CD14-positive monocyte (primary cell): ENCODE measurements at regions not wholly inside any gene's neighbourhood (a gene's known extent, or its start where the extent isn't known, plus 50 kb on each side); places are given as distances from the start of the nearest gene placed in this dataset.
"Not testable (repeated sequence)": the region's sequence is repeated elsewhere in the genome, so short reads cannot be mapped to it uniquely, and the experiment has no call there.

ENCODE experiments used
- DNase-seq, 3 donors: peaks; one replicate each; pipeline ENCODE4 v3.0.0-alpha.2; 2011 to 2022
- H2AFZ ChIP-seq: 2 replicates; pipeline ENCODE4 v1.6.0; 2012; ENCODE audit warnings: mild to moderate bottlenecking, low read depth, low read length, inconsistent platforms; ENCODE audit not compliant: insufficient read depth, poor library complexity, severe bottlenecking
- H3K27ac ChIP-seq, 2 donors: 1 replicate in 1 of 2; 2 replicates in 1 of 2; pipeline ENCODE4 v1.5.1; 2012 to 2013; ENCODE audit warnings: low read length in 2 of 2, control low read depth in 1 of 2, inconsistent platforms in 1 of 2, low read depth in 1 of 2, mild to moderate bottlenecking in 1 of 2
- H3K27me3 ChIP-seq, 2 donors: one replicate each; pipeline versions ENCODE4 v1.6.0 to v1.6.1; 2011 to 2013; ENCODE audit warnings: low read length in 2 of 2; ENCODE audit not compliant: control insufficient read depth in 2 of 2, insufficient read depth in 2 of 2
- H3K36me3 ChIP-seq, 2 donors: replicated peaks in 1 of 2; 1 replicate in 1 of 2; 2 replicates in 1 of 2; pipeline versions ENCODE4 v1.5.1 to v1.6.1; 2012 to 2013; ENCODE audit warnings: low read length in 2 of 2, control low read depth in 1 of 2, inconsistent platforms in 1 of 2, mild to moderate bottlenecking in 1 of 2; ENCODE audit not compliant: insufficient read depth in 2 of 2, control insufficient read depth in 1 of 2
- H3K4me1 ChIP-seq, 2 donors: 1 replicate in 1 of 2; 2 replicates in 1 of 2; pipeline versions ENCODE4 v1.5.1 to v1.6.1; 2012 to 2013; ENCODE audit warnings: low read length in 2 of 2, control low read depth in 1 of 2, inconsistent platforms in 1 of 2, mild to moderate bottlenecking in 1 of 2, moderate library complexity in 1 of 2; ENCODE audit not compliant: insufficient read depth in 2 of 2, control insufficient read depth in 1 of 2
- H3K4me2 ChIP-seq: replicated peaks from 2 replicates; pipeline ENCODE3; 2012; ENCODE audit warnings: low read length, moderate library complexity, mild to moderate bottlenecking; ENCODE audit not compliant: poor library complexity, severe bottlenecking; ENCODE audit errors: extremely low read depth
- H3K4me3 ChIP-seq, 3 experiments: fragments of 200-600 bp in 1 of 3; sonication (generic) in 1 of 3; replicated peaks in 1 of 3; 1 replicate in 2 of 3; 2 replicates in 1 of 3; pipeline ENCODE4 v1.5.1; 2011 to 2013; ENCODE audit warnings: low read length in 3 of 3, mild to moderate bottlenecking in 3 of 3, control low read depth in 2 of 3, low read depth in 2 of 3, inconsistent platforms in 1 of 3, moderate library complexity in 1 of 3
- H3K79me2 ChIP-seq: 2 replicates; pipeline ENCODE4 v1.6.0; 2012; ENCODE audit warnings: mild to moderate bottlenecking, control low read depth, inconsistent platforms, low read length, moderate library complexity; ENCODE audit not compliant: insufficient read depth
- H3K9ac ChIP-seq: 2 replicates; pipeline ENCODE4 v1.6.0; 2017; ENCODE audit warnings: low read length, mild to moderate bottlenecking; ENCODE audit not compliant: insufficient read depth, poor library complexity, severe bottlenecking
- H3K9me3 ChIP-seq, 2 donors: replicated peaks in 1 of 2; 1 replicate in 1 of 2; 2 replicates in 1 of 2; pipeline versions ENCODE4 v1.5.1 to v1.6.1; 2012 to 2013; ENCODE audit warnings: low read length in 2 of 2, control low read depth in 1 of 2; ENCODE audit not compliant: control insufficient read depth in 1 of 2, insufficient read depth in 1 of 2
- H4K20me1 ChIP-seq: 2 replicates; pipeline ENCODE4 v1.6.0; 2012; ENCODE audit warnings: mild to moderate bottlenecking, low read length, control low read depth, moderate library complexity; ENCODE audit not compliant: insufficient read depth
- H3K27ac Mint-ChIP-seq, 7 donors: one replicate each; pipeline ENCODE4 v1.8.0; 2020; ENCODE audit warnings: mild to moderate bottlenecking in 7 of 7, mixed read lengths in 7 of 7, moderate library complexity in 6 of 7, inconsistent platforms in 2 of 7
- H3K27me3 Mint-ChIP-seq, 3 donors: one replicate each; pipeline ENCODE4 v1.8.0; 2021 to 2022; ENCODE audit warnings: low read depth in 3 of 3, mild to moderate bottlenecking in 3 of 3, mixed read lengths in 3 of 3, moderate library complexity in 3 of 3, inconsistent platforms in 1 of 3
- H3K36me3 Mint-ChIP-seq, 2 donors: one replicate each; pipeline ENCODE4 v1.8.0; 2020; ENCODE audit warnings: mixed read lengths in 2 of 2, inconsistent platforms in 1 of 2, mild to moderate bottlenecking in 1 of 2
- H3K4me1 Mint-ChIP-seq: one replicate; pipeline ENCODE4 v1.8.0; 2020; ENCODE audit warnings: mild to moderate bottlenecking, mixed read lengths
- H3K4me3 Mint-ChIP-seq, 2 donors: one replicate each; pipeline ENCODE4 v1.8.0; 2020; ENCODE audit warnings: mild to moderate bottlenecking in 2 of 2, mixed read lengths in 2 of 2, moderate library complexity in 1 of 2
- H3K9me3 Mint-ChIP-seq, 7 donors: one replicate each; pipeline ENCODE4 v1.8.0; 2020 to 2022; ENCODE audit warnings: mixed read lengths in 7 of 7, mild to moderate bottlenecking in 6 of 7, moderate library complexity in 6 of 7, inconsistent platforms in 2 of 7
- WGBS: methylation state at CpG from one replicate; pipeline ENCODE4 v1.1.5; 2013; ENCODE audit warnings: missing lambda C conversion rate; ENCODE audit not compliant: insufficient coverage; 5-methylcytosine and 5-hydroxymethylcytosine counted together
- intact Hi-C, 2 donors: fragments of 100-400 bp; cut with micrococcal nuclease; formaldehyde crosslinking; loops; one replicate each; pipeline versions ENCODE4 v1.15.0 to v1.15.1; 2023
- TF ChIP-seq, protein P1 (sequence below): fragments of 200-600 bp; IDR thresholded peaks from one replicate; pipeline ENCODE4 v1.8.0; 2022; ENCODE audit warnings: antibody characterized with exemption, mild to moderate bottlenecking

DNA sequence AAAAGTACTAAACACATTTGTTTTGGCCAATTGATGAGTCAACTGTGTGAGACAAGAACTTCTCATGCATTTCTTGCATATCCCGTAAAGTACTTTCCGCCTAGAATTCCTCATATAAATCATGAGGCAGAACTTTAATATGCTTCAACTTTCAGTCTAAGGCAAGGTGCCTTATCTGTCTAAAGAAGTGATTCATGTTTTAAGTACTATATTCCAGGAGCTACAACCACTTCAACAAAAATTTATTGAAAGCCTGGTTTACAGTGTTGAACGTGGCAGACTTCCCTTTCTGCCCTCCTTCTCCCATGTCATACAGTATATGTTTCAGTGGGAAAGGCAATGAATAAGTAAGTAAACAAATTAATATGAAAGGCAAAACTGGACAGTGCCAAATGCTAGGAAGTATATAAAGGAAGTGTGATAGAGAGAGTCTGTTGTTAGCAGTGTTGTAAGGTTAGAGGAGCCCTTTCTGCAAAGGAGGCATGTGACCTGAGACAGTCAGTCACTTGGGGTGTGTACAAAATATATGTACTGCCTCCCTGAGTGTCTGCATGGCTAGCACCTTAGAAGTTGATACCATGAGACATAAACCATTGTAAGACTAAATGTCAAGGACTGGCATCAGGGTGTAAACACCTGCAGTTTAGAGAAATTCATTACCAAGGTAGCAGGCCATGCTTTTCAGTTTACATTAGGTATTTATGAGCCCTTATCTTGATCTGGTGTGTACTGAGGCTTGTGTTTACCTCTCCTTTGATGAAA, 362.2 kb downstream of the SRGAP2C start:
- Histone ChIP-seq H3K4me3 (no peak overlapping the region), H3K27ac (no peak overlapping the region), H3K4me2 (no peak overlapping the region), H3K9me3 (no peaks in the 10 kb centered on the region), H3K9ac (no peak overlapping the region), H3K27me3 (no peaks in the 10 kb centered on the region), H2AFZ (no peak overlapping the region), H3K4me1 (no peaks in the 10 kb centered on the region), H4K20me1 (no peaks in the 10 kb centered on the region), H3K79me2 (no peaks in the 10 kb centered on the region), H3K36me3 (no peaks in the 10 kb centered on the region)
- Mint-ChIP-seq H3K36me3 (no peaks in the 10 kb centered on the region), H3K27me3 (peaks cover 0 to 2% (median 0%) of the 10 kb centered on the region in 3 donors), H3K27ac (no peak overlapping the region), H3K4me3 (no peak overlapping the region), H3K9me3 (peaks cover 0 to 4% (median 2%) of the 10 kb centered on the region in 7 donors), H3K4me1 (peaks cover 9% of the 10 kb centered on the region)
- WGBS = no CpG with 5 or more reads among the region's 3 CpGs
- TF ChIP-seq, protein P1, sequence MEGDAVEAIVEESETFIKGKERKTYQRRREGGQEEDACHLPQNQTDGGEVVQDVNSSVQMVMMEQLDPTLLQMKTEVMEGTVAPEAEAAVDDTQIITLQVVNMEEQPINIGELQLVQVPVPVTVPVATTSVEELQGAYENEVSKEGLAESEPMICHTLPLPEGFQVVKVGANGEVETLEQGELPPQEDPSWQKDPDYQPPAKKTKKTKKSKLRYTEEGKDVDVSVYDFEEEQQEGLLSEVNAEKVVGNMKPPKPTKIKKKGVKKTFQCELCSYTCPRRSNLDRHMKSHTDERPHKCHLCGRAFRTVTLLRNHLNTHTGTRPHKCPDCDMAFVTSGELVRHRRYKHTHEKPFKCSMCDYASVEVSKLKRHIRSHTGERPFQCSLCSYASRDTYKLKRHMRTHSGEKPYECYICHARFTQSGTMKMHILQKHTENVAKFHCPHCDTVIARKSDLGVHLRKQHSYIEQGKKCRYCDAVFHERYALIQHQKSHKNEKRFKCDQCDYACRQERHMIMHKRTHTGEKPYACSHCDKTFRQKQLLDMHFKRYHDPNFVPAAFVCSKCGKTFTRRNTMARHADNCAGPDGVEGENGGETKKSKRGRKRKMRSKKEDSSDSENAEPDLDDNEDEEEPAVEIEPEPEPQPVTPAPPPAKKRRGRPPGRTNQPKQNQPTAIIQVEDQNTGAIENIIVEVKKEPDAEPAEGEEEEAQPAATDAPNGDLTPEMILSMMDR = no peak
- intact Hi-C loops = no loop called here
- DNase-seq = no peak

DNA sequence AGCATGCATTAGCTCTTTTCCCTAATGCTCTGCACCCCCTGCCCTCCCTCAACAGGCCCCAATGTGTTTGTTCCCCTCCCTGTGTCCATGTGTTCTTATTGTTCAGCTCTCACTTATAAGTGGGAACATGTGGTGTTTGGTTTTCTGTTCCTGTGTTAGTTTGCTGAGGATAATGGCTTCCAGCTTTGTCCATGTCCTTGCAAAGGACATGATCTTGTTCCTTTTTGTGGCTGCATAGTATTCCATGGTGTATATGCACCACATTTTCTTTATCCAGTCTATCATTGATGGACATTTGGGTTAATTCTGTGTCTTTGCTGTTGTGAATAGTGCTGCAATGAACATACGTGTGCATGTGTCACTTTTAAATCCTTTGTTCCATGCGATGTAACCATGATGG, 363.0 kb downstream of the SRGAP2C start:
- H3K4me2 ChIP-seq, H3K27ac Mint-ChIP-seq, DNase-seq, H3K9me3 Mint-ChIP-seq, H4K20me1 ChIP-seq, H3K36me3 ChIP-seq, H3K4me1 Mint-ChIP-seq, H3K27me3 ChIP-seq, H3K27me3 Mint-ChIP-seq, H2AFZ ChIP-seq, H3K36me3 Mint-ChIP-seq, H3K9ac ChIP-seq, H3K4me3 Mint-ChIP-seq, H3K79me2 ChIP-seq, H3K9me3 ChIP-seq, intact Hi-C loops, H3K27ac ChIP-seq, H3K4me1 ChIP-seq, H3K4me3 ChIP-seq: not testable (repeated sequence)
- no CpG with 5 or more reads among the region's 2 CpGs for WGBS

DNA sequence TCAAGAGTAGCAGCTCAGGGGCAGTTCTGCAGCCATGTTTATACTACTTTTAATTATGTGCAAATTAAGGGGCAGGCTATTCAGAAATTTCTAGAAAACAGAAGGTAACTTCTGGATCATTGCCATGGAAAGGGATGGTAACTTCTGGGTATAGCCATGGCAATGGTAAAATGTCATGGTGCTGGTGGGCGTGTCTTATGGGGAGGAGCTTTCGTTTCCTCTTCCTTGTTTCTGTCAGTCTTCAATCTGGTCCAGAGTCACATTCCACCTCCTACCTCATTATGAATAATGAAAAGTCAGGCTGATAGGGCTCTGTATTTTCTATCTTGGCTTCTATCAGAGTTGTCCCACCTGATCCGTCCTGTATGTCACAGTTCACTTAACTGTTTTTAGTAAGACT, 366.0 kb downstream of the SRGAP2C start:
- H3K27ac ChIP-seq, H3K4me1 ChIP-seq: not testable (repeated sequence)

DNA sequence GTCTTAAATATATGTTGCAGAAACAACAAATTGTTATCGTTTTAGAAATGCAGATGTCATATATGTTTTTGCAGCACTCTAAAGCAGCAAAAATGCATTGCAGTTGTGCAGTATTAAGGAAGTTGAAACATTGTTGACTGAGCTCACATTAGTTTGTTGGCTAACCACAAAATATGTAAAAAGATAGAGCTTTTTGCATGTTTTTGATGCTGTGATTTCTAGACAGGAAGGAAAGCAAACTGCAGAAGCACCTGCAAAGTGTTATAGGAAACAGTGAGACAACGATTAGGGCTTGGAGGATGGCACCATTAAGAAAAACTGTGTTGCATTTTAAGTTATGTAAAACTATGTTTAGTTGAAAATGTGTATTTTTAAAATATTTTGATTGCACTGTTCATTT, 366.7 kb downstream of the SRGAP2C start:
- H3K4me3 Mint-ChIP-seq, H3K4me1 ChIP-seq, H3K27ac ChIP-seq, H3K4me3 ChIP-seq, H3K79me2 ChIP-seq, DNase-seq, H3K9ac ChIP-seq, H3K4me2 ChIP-seq, H3K9me3 Mint-ChIP-seq, H2AFZ ChIP-seq, H3K27me3 ChIP-seq, H3K27me3 Mint-ChIP-seq, H3K36me3 ChIP-seq, H4K20me1 ChIP-seq, intact Hi-C loops, H3K36me3 Mint-ChIP-seq, H3K4me1 Mint-ChIP-seq, H3K27ac Mint-ChIP-seq, H3K9me3 ChIP-seq: not testable (repeated sequence)
- no CpG with 5 or more reads among the region's 2 CpGs for WGBS

More for the DNA sequence above, 366.0 kb downstream of the SRGAP2C start:
- intact Hi-C loops, H3K4me2 ChIP-seq, H3K9me3 Mint-ChIP-seq, H3K4me3 Mint-ChIP-seq, H2AFZ ChIP-seq, H3K4me1 Mint-ChIP-seq, DNase-seq, H3K9me3 ChIP-seq, H3K36me3 ChIP-seq, H4K20me1 ChIP-seq, H3K27me3 ChIP-seq, H3K4me3 ChIP-seq, H3K79me2 ChIP-seq, H3K9ac ChIP-seq, H3K27me3 Mint-ChIP-seq, H3K36me3 Mint-ChIP-seq, H3K27ac Mint-ChIP-seq: not testable (repeated sequence)
- no CpG with 5 or more reads among the region's 3 CpGs for WGBS
